ENCODE measurements at regions not wholly inside any gene's neighbourhood (a gene's known extent, or its start where the extent isn't known, plus 50 kb on each side); places are given as distances from the start of the nearest gene placed in this dataset.
"Not testable (repeated sequence)": the region's sequence is repeated elsewhere in the genome, so short reads cannot be mapped to it uniquely, and the experiment has no call there.

DNA sequence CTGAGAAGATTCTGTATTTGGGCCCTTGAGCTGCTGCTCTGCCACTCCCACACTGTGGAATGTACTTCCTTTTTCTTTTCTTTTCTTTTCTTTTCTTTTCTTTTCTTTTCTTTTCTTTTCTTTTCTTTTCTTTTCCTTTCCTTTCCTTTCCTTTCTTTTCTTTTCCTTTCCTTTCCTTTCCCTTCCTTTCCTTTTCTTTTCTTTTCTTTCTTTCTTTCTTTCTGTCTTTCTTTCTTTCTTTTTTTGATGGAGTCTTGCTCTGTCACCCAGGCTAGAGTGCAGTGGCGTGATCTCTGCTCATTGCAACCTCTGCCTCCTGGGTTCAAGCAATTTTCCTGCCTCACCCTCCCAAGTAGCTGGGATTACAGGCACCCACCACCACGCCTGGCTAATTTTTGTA lies 89.8 kb downstream of the DNAAF6 start:
- not testable (repeated sequence) for H3K27ac ChIP-seq (replicated peaks)

DNA sequence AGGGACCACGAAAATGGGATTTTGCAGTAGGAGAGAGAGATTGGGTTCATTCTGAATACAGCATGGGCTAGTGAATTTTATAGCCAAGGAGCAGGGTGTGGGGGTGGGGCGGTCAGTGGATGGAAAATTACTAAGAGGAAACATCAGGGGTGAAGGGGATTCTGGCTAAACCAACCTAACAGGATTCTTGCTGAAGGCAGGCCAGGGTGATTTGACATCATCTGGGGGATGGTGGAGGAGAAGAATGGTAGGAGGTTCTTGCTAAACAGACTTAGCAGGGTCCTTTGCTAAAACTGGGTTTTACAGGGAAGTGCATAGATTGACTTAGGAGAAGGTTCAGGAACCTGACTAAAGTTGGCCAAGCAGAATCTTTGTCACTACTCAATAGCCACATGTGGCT lies 91.9 kb downstream of the DNAAF6 start:
- no peaks in the 10 kb centered on the region for H3K27me3 ChIP-seq (ENCODE audit: low read depth)
- H3K9me3 ChIP-seq (replicated peaks), result no peaks in the 10 kb centered on the region
- no peak overlapping the region for H3K27ac ChIP-seq (replicated peaks)
- H3K4me3 ChIP-seq, result no peak overlapping the region
- H3K4me1 ChIP-seq, result no peaks in the 10 kb centered on the region
- H3K36me3 ChIP-seq, result no peaks in the 10 kb centered on the region
- TF ChIP-seq, protein P1, sequence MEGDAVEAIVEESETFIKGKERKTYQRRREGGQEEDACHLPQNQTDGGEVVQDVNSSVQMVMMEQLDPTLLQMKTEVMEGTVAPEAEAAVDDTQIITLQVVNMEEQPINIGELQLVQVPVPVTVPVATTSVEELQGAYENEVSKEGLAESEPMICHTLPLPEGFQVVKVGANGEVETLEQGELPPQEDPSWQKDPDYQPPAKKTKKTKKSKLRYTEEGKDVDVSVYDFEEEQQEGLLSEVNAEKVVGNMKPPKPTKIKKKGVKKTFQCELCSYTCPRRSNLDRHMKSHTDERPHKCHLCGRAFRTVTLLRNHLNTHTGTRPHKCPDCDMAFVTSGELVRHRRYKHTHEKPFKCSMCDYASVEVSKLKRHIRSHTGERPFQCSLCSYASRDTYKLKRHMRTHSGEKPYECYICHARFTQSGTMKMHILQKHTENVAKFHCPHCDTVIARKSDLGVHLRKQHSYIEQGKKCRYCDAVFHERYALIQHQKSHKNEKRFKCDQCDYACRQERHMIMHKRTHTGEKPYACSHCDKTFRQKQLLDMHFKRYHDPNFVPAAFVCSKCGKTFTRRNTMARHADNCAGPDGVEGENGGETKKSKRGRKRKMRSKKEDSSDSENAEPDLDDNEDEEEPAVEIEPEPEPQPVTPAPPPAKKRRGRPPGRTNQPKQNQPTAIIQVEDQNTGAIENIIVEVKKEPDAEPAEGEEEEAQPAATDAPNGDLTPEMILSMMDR (IDR thresholded peaks at IDR 0.05; ENCODE audit: borderline replicate concordance), result no peak
- no peak for DNase-seq
- intact Hi-C loops (cut with micrococcal nuclease), result no loop called here

More for the DNA sequence above, 89.8 kb downstream of the DNAAF6 start:
- H3K9me3 ChIP-seq (replicated peaks); H3K4me3 ChIP-seq; DNase-seq; H3K36me3 ChIP-seq; H3K27me3 ChIP-seq (ENCODE audit: low read depth); H3K4me1 ChIP-seq; intact Hi-C loops (cut with micrococcal nuclease): not testable (repeated sequence)

DNA sequence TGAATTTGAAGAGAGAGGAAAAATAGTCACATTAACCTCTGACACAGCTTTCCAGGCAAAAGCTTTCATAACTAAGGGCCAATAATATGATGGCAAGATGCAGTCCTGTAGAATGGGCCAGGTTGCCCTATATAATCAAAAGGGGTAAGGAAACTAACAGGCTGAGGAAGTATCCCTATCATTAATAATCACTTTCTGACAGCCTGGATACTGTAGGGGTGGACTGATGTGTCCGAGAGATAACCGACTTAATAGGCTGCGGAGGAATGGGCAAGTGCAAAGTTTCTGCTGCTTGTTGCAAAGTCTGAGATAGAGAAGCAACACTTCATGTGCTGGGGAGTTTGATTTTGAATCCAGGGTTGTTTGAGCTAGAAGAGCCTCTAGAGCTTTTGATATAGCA lies 94.8 kb downstream of the DNAAF6 start:
- Histone ChIP-seq H3K4me3 (no peak overlapping the region), H3K9me3 (replicated peaks) (no peaks in the 10 kb centered on the region), H3K27ac (replicated peaks) (no peak overlapping the region), H3K36me3 (no peaks in the 10 kb centered on the region), H3K4me1 (no peaks in the 10 kb centered on the region), H3K27me3 (ENCODE audit: low read depth) (no peaks in the 10 kb centered on the region)
- intact Hi-C loops (cut with micrococcal nuclease), result no loop called here
- no peak for DNase-seq
- TF ChIP-seq, protein P1 (IDR thresholded peaks at IDR 0.05; ENCODE audit: borderline replicate concordance), result no peak

DNA sequence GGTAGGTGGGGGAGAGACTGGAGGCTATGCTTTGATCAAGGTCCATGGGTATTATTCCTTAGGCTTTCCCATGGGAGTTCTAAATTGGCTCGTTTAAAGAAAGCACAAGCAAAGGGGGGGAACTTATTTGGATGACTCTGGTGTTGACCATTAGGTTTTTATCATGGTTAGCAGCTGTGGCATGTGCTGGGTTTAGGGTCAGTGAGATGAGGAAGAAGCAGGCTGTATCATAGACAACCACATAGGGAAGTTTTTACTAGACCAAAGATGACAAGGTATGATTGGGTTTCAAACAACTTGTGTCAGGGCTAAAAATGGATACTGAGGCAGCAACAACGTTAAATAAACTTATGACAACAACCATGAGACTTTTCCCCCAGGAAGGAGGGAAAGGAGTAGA lies 97.7 kb downstream of the DNAAF6 start:
- no peaks in the 10 kb centered on the region for H3K9me3 ChIP-seq (replicated peaks)
- H3K27me3 ChIP-seq (ENCODE audit: low read depth), result no peaks in the 10 kb centered on the region
- no peak overlapping the region for H3K27ac ChIP-seq (replicated peaks)
- TF ChIP-seq, protein P1 (IDR thresholded peaks at IDR 0.05; ENCODE audit: borderline replicate concordance), result no peak
- H3K4me1 ChIP-seq, result no peaks in the 10 kb centered on the region
- H3K4me3 ChIP-seq, result no peak overlapping the region
- DNase-seq, result no peak
- no peaks in the 10 kb centered on the region for H3K36me3 ChIP-seq
- intact Hi-C loops (cut with micrococcal nuclease), result no loop called here

DNA sequence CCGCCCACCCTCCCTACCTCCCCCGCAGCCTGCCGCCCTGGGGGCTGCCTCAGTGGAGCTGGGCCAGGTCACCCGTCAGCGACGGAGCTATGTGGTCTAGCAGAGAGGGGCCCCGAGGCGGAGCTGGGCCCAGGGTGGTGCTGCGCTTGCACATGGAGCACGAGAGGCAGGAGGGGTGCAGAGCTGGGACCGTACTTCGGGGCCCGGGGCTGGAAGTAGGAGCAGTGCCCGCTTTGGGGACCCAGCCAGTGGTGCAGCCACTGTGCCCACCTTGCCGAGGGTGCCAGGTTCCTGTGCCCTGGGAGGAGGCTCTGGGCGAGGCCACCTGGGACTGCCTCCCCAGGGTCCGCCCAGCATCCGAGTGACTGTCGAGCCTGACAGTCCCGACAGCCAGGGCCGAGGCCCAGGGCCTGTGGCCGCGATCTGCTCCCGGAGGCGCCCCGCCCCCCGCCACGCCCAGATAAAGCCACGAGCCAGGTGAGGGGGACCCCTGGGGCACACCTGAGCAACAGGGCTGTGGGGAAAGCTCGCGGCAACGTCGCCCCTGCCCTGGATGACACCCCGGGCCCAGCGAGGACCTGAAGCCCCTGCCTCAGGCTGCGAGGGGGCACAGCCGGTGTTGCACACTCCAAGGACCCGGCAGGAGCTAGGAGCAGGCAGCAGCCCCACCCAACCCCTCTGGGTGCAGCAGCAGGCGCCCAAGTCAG lies 117.5 kb downstream of the DNAAF6 start:
- no peak for DNase-seq
- H3K9me3 ChIP-seq (replicated peaks), result no peaks in the 10 kb centered on the region
- H3K36me3 ChIP-seq, result no peaks in the 10 kb centered on the region
- peaks cover 18% of the 10 kb centered on the region for H3K27me3 ChIP-seq (ENCODE audit: low read depth)
- TF ChIP-seq, protein P1 (IDR thresholded peaks at IDR 0.05; ENCODE audit: borderline replicate concordance), result no peak
- intact Hi-C loops (cut with micrococcal nuclease), result no loop called here
- no peak overlapping the region for H3K27ac ChIP-seq (replicated peaks)
- H3K4me3 ChIP-seq, result no peak overlapping the region
- H3K4me1 ChIP-seq, result no peaks in the 10 kb centered on the region

DNA sequence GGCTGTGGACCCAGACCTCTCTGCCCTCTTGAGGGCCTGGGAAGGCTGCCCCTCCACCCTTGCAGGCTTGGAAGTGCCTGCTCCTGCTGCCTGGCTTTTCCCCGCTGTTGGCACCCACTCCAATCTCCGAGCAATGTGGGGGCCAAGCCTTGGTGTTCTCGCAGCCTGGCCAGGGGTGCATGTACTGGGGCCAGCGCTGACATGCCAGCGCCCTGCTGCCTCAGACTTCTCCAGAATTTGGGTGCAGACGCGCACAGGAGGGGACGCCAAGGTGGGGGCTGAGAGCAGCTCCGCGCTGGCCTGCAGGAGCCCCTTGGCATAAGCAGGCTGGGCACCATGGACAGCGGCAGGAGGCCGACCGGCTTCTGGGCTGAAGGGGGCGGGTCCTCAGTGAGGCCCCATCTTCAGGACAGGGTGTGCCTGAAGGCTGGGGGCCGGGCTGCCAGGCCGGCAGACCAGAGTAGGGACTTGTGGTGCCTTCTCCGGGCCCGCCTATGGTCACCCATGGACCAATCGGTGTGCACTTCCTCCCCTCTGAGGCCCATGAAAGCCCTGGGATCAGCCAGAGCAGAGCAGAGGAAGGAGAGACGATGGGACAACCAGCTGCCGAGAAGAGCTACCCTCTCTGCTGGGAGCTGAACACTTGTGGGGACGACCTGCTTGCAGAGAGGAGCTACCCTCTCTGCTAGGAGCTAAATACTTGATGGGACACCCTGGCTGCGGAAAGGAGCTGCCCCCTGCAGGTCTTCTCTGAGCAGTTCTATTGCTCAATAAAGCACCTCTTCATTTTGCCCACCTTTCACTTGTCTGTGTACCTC lies 118.3 kb downstream of the DNAAF6 start:
- TF ChIP-seq, protein P1 (IDR thresholded peaks at IDR 0.05; ENCODE audit: borderline replicate concordance), result peak; percentile 14
- Histone ChIP-seq H3K27me3 (ENCODE audit: low read depth) (peaks cover 18% of the 10 kb centered on the region), H3K9me3 (replicated peaks) (no peaks in the 10 kb centered on the region), H3K27ac (replicated peaks) (no peak overlapping the region), H3K4me3 (no peak overlapping the region), H3K4me1 (no peaks in the 10 kb centered on the region), H3K36me3 (no peaks in the 10 kb centered on the region)
- intact Hi-C loops (cut with micrococcal nuclease), result no loop called here
- DNase-seq, result no peak
